Stimulated activated CD4-positive, alpha-beta T cell treated with anti-CD3 and anti-CD28 coated beads, Interleukin-15, amount 100 ng/mL, for 48 hours (primary cell): ENCODE measurements at regions not wholly inside any gene's neighbourhood (a gene's known extent, or its start where the extent isn't known, plus 50 kb on each side); places are given as distances from the start of the nearest gene placed in this dataset.
"Not testable (repeated sequence)": the region's sequence is repeated elsewhere in the genome, so short reads cannot be mapped to it uniquely, and the experiment has no call there.

Experiments used
- DNase-seq, 2 donors: peaks; one replicate each; pipeline ENCODE4 v3.0.0-alpha.2; 2020; ENCODE audit warnings: low read depth in 2 of 2

DNA sequence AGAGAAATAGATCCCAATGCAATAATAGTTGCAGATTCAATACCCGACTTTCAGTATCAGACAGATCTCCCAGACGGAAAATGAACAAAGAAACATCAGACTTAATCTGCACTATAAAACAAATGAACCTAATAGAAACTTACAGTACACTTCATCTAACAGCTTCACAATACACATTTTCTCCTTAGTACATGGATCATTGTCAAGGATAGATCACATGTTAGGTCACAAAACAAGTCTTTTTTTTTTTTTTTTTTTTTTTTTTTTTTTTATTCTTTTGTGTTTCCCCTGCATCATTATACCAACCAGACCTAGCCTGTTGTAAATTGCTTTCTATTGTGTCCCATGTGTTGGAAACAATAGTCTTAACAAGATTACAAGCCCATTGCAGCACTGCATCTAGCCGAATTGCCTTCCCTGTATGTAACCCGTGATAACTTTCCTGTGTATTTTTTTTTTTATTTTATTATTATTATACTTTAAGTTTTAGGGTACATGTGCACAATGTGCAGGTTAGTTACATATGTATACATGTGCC lies 134.0 kb upstream of the MAD2L1 start:
- DNase-seq, result not testable (repeated sequence)

DNA sequence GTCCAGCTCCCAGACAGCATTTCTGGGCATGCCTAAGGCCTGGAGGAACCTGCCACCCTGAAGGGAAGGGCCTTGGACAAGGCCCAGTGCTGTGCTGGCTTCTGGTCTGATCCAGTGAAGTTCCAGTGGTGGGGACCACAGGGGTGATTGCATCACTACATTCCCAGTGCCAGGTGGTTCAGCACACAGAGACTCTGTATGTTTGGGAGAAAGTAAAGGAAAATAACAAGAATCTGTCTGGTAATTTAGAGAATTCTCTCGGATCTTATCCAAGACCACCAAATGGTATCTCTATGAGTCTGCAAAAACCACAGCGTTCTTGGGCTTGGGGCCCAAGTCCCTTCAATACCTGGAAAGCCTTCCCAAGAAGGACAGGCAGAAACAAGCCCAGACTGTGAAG lies 131.8 kb upstream of the MAD2L1 start:
- DNase-seq, result no peak

DNA sequence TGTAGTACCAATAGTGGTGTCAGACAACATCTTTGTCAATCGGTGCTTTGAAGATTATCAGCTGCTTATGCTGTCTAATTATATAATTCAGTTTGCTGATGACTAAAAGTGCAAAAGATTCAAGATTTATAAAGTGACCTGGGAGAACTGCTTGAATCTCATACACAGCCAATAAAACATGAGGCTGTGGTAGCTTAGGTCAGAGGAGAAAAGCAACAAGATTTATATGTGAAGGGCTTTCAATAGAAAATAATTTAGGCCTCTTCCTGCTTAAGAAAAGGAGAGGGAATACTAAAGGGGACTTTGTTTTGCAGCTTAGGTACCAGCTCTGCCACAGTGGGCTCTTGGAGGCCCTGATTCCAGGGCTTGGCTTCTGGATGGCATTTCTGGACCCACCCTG lies 111.0 kb upstream of the MAD2L1 start:
- DNase-seq, result no peak

DNA sequence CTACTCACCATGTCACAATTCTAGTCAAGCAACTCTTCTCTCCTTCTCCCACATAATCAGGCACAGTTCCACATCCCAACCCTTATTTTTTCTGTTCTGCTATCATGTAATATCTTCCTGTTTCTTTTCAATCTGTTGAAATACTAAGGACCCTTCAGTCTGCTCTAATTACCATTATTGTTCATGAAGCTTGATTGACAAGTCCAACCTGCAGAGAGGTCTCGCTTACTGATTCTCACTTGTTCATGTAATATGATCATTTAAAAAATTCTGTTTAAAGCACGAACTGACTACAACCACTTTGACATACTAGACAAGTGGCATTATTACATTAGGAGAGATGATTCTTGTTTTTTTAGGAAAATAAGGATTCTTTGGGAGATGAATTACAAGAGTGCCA lies 108.6 kb upstream of the MAD2L1 start:
- DNase-seq, result no peak

DNA sequence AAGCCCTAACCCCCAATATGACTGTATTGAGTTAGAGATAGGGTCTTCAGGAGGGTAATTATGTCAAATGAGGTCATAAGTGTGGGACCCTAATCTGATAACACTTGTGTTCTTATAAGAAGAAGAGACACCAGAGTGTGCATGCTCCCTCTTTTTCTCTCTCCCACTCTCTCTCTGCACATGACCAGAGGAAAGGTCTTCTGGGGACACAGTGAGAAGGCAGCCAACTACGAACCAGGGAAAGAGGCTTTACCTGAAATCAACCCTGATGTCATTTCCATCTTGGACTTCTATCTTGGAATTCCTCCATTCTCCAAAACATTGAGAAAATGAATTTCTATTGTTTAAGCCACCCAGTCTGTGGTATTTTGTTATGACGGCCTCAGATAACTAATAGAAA lies 97.2 kb upstream of the MAD2L1 start:
- no peak for DNase-seq

DNA sequence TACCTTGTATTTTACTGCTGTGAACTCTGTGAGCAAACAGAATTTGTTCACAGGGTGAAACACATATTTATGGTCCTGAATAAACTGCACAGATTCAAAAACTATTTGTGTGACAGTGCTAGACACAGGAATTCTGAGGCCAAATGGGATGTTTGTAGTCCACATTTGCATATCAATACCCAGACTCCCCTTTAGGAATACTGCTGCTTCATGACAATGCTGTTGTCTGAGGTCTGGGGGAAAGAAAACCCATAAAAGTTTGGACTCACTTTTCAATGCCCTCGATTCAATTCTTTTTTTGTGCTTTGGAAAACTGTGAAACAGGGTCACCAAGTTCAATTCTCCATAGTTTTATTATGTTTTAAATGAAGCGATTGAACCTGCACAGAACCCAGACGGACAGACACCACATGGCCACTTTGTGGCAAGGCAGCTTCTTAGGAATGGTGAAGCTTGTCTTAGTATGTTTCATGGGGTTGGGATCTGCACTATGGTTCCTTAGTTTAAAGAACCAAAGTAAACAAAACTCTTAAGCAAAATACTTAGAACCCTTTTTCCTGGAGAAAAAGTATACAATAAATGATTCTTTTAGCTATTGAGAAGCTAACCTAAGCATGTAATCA lies 92.3 kb upstream of the MAD2L1 start:
- DNase-seq, result no peak

DNA sequence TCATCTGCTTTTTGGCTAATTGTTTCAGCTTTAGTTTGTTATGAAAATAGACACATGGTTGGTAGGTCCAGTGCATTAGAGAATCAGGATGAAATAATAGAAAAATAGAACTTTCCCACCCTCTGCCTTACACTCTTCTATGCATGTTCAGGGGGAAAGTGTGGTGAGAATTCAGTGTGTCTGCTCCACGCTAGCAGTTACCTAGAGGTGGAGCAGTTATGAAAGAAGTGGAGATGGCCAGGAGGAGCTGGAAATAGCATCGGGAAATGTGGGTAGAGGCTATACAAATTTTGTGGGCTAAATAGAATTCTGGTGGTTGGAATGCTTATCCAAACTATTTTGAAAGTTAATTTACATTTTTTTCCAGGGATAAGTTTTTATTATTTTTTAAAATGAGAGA lies 91.4 kb upstream of the MAD2L1 start:
- no peak for DNase-seq

DNA sequence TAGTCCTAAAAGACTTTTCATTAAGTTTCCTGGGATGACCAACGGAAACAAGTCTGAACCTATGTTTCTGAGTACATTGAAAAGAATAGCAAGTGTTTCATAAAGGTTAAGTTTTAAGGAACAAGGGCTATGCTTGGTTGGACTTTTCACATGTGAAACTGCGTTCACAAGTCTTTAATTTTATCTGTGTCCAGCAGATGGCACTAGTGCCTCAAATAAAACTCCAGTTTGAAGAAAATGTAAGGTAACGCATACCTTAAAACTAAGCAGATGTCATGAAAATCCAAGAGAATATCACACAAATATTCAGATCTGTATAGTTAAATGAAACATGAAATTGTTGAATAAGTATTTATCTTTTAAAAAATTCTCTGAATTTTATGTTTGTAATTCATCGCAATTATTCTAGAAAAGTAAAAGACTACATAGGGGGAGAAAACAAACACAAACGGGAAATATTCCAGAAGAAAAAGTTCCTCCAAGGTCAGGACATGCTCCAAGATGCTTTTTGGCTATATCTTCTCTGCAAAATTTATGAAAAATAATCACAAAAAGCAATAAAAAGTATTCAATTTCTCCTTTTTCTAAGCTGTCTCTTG lies 89.6 kb upstream of the MAD2L1 start:
- peak in 1 of 2 donors; percentile 10 for DNase-seq

DNA sequence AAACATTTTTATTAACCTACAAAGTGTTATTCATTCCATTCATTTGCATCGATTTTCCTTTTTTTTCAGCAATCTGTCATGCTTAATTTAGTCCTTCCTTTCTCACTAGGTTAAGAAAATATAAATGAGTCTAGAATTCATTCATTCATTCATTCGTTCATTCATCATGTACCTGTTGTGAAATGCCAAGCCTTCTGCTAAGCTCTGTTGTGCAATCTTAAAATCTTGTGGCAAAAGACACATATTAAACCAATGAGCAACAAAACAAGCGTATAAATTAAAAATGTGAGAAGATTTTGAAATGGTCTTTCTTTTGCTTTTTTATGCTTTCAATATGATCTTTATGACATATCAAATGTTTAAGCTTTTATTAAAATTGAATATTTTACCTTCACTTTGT lies 88.6 kb upstream of the MAD2L1 start:
- DNase-seq, result no peak

DNA sequence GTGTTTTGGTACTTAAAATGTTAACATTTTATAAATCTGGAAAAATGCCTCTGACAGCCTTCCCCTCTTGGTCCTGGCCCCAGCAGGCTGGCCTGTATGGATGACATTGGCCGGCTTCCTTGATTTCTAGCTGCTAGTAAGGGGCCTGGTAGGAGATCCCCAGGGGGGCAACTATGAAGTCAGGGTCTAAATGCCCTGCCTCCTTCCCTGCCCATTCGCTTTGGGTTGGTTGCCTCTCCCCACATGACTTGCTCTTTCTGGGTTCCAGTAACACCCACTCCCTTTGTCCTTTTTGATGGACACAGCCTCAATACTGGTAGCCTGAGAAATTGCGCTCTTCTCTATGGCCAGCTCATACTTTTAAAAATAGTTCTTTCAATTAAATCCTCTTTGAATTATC lies 78.0 kb upstream of the MAD2L1 start:
- DNase-seq, result no peak

DNA sequence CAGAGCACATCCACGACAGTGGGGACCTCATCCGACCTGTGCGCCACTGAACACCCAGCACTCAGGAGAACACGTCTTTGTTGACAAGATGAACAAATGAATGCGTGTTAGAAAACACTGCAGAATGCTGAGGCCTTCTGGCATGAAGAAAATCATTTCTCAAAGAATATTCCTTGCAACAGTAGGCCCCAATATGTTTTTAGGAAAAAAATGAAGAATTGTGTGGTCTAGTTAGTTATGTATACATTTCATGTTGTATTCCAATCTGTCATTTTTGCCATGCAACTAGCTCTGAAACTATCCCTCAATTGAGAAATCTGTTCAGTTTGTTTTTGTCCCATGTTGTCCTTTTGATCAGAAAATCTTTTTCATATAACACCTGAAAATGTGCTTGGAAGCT lies 77.4 kb upstream of the MAD2L1 start:
- DNase-seq, result no peak

DNA sequence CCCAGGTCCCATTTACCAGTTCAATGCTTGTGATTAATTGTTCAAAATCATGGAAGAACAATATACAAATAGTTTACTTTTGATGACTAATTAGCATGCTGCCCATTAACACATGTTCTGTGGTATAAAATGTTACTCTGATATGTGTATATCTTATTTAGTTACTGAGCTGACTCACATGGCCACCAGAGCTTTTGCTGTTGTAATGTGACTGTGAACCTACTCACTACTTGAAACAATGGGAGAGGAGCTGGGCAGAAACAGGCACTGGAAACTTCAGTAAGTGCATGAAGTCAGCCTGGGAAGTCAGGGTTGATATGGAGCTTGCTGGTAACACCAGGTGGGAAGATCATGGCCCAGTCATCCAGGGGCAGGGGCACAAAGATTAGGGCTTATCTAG lies 72.7 kb upstream of the MAD2L1 start:
- DNase-seq, result no peak

DNA sequence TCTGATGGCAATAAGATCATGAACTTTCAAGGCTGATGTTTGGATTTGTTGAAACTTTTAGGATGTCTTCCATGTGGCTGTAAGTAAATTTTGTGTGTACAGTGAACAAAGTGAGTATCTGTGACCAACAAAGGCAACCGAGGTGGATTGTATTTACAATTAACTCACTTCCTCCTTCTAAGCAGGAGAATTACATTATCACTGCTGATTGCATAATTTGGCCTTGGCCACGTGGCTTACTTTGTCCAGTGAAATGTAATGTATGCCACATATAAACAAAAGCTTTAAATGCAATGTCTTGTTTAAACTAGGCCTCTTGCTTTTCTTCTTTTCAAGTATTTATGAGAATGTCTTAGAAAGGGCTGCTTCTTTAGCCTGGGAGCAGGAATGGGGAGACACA lies 66.3 kb upstream of the MAD2L1 start:
- no peak for DNase-seq

DNA sequence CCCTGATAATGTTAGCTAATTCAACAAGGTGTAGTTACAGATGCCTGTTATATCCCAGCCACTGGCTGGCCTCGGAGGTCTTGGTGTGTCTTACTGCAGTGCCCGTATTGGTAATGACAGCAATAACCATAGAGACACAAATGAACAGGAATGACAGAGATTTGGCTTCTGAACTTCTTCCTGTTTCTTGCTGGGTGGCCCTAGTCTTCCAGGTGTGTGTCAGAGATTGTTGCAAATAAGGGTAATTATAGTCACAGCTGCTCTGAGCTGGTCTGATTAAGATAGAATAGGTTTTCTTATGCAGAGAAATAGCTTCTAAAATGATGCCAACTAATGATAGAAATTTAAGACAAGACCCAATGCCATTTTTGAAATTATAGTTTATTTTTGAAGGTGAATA lies 64.1 kb upstream of the MAD2L1 start:
- no peak for DNase-seq
